ENCODE measurements at regions not wholly inside any gene's neighbourhood (a gene's known extent, or its start where the extent isn't known, plus 50 kb on each side); places are given as distances from the start of the nearest gene placed in this dataset.
"Not testable (repeated sequence)": the region's sequence is repeated elsewhere in the genome, so short reads cannot be mapped to it uniquely, and the experiment has no call there.

- no peak for DNase-seq
These were observed 274.1 kb upstream of the CHRM3 start for GRCh38 chr1:239112101-239112935.

GRCh38 chr1:239107676-239108075 is 278.7 kb upstream of the CHRM3 start:
- no peak for DNase-seq

GRCh38 chr1:239106689-239107088 is 279.7 kb upstream of the CHRM3 start:
- DNase-seq = not testable (repeated sequence)

- DNase-seq = no peak
These were observed 287.8 kb upstream of the CHRM3 start for GRCh38 chr1:239098400-239099037.

- no peak for DNase-seq
These were observed 294.8 kb upstream of the CHRM3 start for GRCh38 chr1:239091537-239091936.

GRCh38 chr1:239084459-239085080 is 301.8 kb upstream of the CHRM3 start:
- DNase-seq = no peak

GRCh38 chr1:239081947-239082346 is 304.4 kb upstream of the CHRM3 start:
- DNase-seq = not testable (repeated sequence)

GRCh38 chr1:239067480-239067879 is 318.9 kb upstream of the CHRM3 start:
- DNase-seq = no peak

GRCh38 chr1:239067058-239067457 is 319.3 kb upstream of the CHRM3 start:
- no peak for DNase-seq

- no peak for DNase-seq
These were observed 324.6 kb upstream of the CHRM3 start for GRCh38 chr1:239061770-239062169.

GRCh38 chr1:239058190-239058589 is 328.2 kb upstream of the CHRM3 start:
- DNase-seq = no peak

GRCh38 chr1:239056940-239057339 is 329.4 kb upstream of the CHRM3 start:
- no peak for DNase-seq

- DNase-seq = no peak
These were observed 333.1 kb upstream of the CHRM3 start for GRCh38 chr1:239053279-239053678.

- no peak for DNase-seq
These were observed 336.8 kb upstream of the CHRM3 start for GRCh38 chr1:239049571-239049970.

GRCh38 chr1:239044829-239045228 is 341.5 kb upstream of the CHRM3 start:
- DNase-seq = no peak

- DNase-seq = no peak
These were observed 345.8 kb upstream of the CHRM3 start for GRCh38 chr1:239040523-239040922.

- DNase-seq = no peak
These were observed 355.1 kb upstream of the CHRM3 start for GRCh38 chr1:239031310-239031709.

- DNase-seq = no peak
These were observed 360.2 kb upstream of the CHRM3 start for GRCh38 chr1:239025997-239026694.

GRCh38 chr1:239025223-239025622 is 361.1 kb upstream of the CHRM3 start:
- no peak for DNase-seq

GRCh38 chr1:239023732-239024360 is 362.5 kb upstream of the CHRM3 start:
- no peak for DNase-seq

- no peak for DNase-seq
These were observed 370.0 kb upstream of the CHRM3 start for GRCh38 chr1:239016337-239016736.

GRCh38 chr1:239011382-239011781 is 375.0 kb upstream of the CHRM3 start:
- DNase-seq = peak in 2 of 3 donors; percentile 8 to 9
